HepG2 (cell line): ENCODE measurements at regions not wholly inside any gene's neighbourhood (a gene's known extent, or its start where the extent isn't known, plus 50 kb on each side); places are given as distances from the start of the nearest gene placed in this dataset.

Experiments
- ATF1 ChIP-seq: IDR thresholded peaks from 2 replicates; pipeline ENCODE4 v1.6.1; 2016; ENCODE audit warnings: mild to moderate bottlenecking, control low read depth
- CEBPZ ChIP-seq: IDR thresholded peaks from 2 replicates; pipeline ENCODE4 v1.6.1; 2012; ENCODE audit warnings: low read length, improper control_type of control experiment
- HDAC2 ChIP-seq: sonication (generic); formaldehyde crosslinking; IDR thresholded peaks from 2 replicates; pipeline ENCODE4 v1.4.0; 2020; ENCODE audit warnings: missing genetic modification reagents
- HNF4A ChIP-seq: sonication (generic); formaldehyde crosslinking; IDR thresholded peaks from 2 replicates; pipeline ENCODE4 v1.4.0; 2020; ENCODE audit warnings: missing genetic modification reagents
- KDM5A ChIP-seq: fragments of 200-600 bp; sonication (generic); IDR thresholded peaks from 2 replicates; pipeline ENCODE4 v1.7.0; 2018; ENCODE audit warnings: antibody characterized with exemption, mild to moderate bottlenecking, low read length, borderline replicate concordance
- ONECUT2 ChIP-seq: sonication (generic); formaldehyde crosslinking; IDR thresholded peaks from 2 replicates; pipeline ENCODE4 v1.4.0; 2020; ENCODE audit warnings: missing genetic modification reagents
- PHF21A ChIP-seq: sonication (generic); formaldehyde crosslinking; IDR thresholded peaks from 2 replicates; pipeline ENCODE4 v1.5.0; 2020; ENCODE audit warnings: mild to moderate bottlenecking, missing genetic modification reagents
- RARA ChIP-seq: IDR thresholded peaks from 2 replicates; pipeline ENCODE4 v1.6.1; 2016; ENCODE audit warnings: missing genetic modification reagents, missing compliant biosample characterization
- ZNF136 ChIP-seq: sonication (generic); formaldehyde crosslinking; IDR thresholded peaks from 2 replicates; pipeline ENCODE4 v1.8.1; 2022; ENCODE audit warnings: low read depth, mild to moderate bottlenecking, moderate library complexity, missing genetic modification reagents
- ZNF138 ChIP-seq: sonication (generic); formaldehyde crosslinking; IDR thresholded peaks from 2 replicates; pipeline ENCODE4 v1.5.0; 2020; ENCODE audit warnings: mild to moderate bottlenecking, low read depth, missing genetic modification reagents
- ZNF275 ChIP-seq: sonication (generic); formaldehyde crosslinking; IDR thresholded peaks from 2 replicates; pipeline ENCODE4 v1.8.0; 2022; ENCODE audit warnings: missing genetic modification reagents, mild to moderate bottlenecking, inconsistent platforms, borderline replicate concordance
- ZNF367 ChIP-seq: sonication (generic); formaldehyde crosslinking; IDR thresholded peaks from 2 replicates; pipeline ENCODE4 v1.4.0; 2020; ENCODE audit warnings: missing genetic modification reagents, borderline replicate concordance
- ZNF597 ChIP-seq: sonication (generic); formaldehyde crosslinking; IDR thresholded peaks from 2 replicates; pipeline ENCODE4 v1.5.0; 2020; ENCODE audit warnings: missing genetic modification reagents
- TF ChIP-seq, protein P1 (sequence below): sonication (generic); formaldehyde crosslinking; conservative IDR thresholded peaks from 2 replicates; pipeline ENCODE4 v1.8.0; 2022; ENCODE audit warnings: low read depth, missing genetic modification reagents
- TF ChIP-seq, protein P2 (sequence below): sonication (generic); formaldehyde crosslinking; IDR thresholded peaks from 2 replicates; pipeline ENCODE4 v1.5.0; 2020; ENCODE audit warnings: mild to moderate bottlenecking, missing genetic modification reagents, borderline replicate concordance

DNA sequence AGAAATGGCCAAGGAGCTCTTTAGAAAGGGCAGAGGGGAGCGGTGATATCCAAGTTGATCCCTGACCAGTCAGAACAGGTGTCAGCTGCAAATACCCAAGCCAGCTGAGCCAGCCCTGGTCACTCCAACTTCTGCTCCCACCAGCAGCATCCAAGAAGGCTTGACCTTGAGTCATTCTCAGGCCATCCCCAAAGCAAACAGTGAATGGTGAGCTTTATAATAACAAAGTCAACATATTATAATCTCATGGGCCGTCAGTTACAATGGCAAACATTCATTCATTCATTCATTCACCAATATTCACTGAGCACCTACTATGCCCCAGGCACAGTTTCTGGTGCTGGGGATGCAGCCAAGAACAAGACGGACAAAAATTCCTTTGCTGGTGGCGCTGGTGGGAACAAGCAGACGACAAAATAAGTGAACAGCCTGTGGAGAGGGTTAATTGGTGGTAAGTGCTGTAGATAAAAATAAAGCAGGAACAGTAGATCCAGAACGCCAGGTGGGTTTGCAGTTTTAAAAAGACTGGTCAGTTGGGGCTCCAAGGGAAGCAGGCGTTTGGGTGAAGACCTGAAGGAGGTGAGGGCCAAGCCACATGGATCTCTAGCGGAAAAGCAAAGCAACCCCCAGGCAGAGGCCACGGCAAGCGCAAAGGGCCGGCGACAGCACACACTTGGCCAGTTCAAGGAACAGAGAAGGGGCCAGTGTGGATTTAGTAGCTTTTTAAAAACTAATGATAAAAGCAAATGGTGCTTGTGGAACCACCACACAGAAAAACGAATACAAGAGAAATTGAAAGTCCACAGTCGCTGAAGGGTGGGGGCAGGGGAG is 131.8 kb upstream of the PTPN1 start (continued):
- no peak for TF ChIP-seq CEBPZ
- TF ChIP-seq RARA (CRISPR knock-in tag): no peak
- no peak for TF ChIP-seq ZNF275 (CRISPR knock-in tag)
- TF ChIP-seq ZNF138 (CRISPR knock-in tag): no peak
- TF ChIP-seq ATF1 (CRISPR knock-in tag): no peak
- no peak for TF ChIP-seq HDAC2 (CRISPR knock-in tag)
- no peak for TF ChIP-seq ONECUT2 (CRISPR knock-in tag)
- no peak for TF ChIP-seq PHF21A (CRISPR knock-in tag)
- no peak for TF ChIP-seq KDM5A
- no peak for TF ChIP-seq ZNF136 (CRISPR knock-in tag)
- no peak for TF ChIP-seq HNF4A (CRISPR knock-in tag)
- TF ChIP-seq, protein P1, sequence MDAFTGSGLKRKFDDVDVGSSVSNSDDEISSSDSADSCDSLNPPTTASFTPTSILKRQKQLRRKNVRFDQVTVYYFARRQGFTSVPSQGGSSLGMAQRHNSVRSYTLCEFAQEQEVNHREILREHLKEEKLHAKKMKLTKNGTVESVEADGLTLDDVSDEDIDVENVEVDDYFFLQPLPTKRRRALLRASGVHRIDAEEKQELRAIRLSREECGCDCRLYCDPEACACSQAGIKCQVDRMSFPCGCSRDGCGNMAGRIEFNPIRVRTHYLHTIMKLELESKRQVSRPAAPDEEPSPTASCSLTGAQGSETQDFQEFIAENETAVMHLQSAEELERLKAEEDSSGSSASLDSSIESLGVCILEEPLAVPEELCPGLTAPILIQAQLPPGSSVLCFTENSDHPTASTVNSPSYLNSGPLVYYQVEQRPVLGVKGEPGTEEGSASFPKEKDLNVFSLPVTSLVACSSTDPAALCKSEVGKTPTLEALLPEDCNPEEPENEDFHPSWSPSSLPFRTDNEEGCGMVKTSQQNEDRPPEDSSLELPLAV (CRISPR knock-in tag): no peak
- no peak for TF ChIP-seq ZNF367 (CRISPR knock-in tag)
- TF ChIP-seq, protein P2, sequence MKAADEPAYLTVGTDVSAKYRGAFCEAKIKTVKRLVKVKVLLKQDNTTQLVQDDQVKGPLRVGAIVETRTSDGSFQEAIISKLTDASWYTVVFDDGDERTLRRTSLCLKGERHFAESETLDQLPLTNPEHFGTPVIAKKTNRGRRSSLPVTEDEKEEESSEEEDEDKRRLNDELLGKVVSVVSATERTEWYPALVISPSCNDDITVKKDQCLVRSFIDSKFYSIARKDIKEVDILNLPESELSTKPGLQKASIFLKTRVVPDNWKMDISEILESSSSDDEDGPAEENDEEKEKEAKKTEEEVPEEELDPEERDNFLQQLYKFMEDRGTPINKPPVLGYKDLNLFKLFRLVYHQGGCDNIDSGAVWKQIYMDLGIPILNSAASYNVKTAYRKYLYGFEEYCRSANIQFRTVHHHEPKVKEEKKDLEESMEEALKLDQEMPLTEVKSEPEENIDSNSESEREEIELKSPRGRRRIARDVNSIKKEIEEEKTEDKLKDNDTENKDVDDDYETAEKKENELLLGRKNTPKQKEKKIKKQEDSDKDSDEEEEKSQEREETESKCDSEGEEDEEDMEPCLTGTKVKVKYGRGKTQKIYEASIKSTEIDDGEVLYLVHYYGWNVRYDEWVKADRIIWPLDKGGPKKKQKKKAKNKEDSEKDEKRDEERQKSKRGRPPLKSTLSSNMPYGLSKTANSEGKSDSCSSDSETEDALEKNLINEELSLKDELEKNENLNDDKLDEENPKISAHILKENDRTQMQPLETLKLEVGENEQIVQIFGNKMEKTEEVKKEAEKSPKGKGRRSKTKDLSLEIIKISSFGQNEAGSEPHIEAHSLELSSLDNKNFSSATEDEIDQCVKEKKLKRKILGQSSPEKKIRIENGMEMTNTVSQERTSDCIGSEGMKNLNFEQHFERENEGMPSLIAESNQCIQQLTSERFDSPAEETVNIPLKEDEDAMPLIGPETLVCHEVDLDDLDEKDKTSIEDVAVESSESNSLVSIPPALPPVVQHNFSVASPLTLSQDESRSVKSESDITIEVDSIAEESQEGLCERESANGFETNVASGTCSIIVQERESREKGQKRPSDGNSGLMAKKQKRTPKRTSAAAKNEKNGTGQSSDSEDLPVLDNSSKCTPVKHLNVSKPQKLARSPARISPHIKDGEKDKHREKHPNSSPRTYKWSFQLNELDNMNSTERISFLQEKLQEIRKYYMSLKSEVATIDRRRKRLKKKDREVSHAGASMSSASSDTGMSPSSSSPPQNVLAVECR (CRISPR knock-in tag): no peak
- TF ChIP-seq ZNF597 (CRISPR knock-in tag): no peak
